ENCODE measurements at regions not wholly inside any gene's neighbourhood (a gene's known extent, or its start where the extent isn't known, plus 50 kb on each side); places are given as distances from the start of the nearest gene placed in this dataset.

GRCh38 chr2:22124003-22124402 lies 1000.2 kb downstream of the TDRD15 start:
- TF ChIP-seq TAF1 (IDR thresholded peaks at IDR 0.05; ENCODE audit: borderline replicate concordance, insufficient read depth, low read length) = no peak
- TF ChIP-seq REST (IDR thresholded peaks at IDR 0.05; ENCODE audit: insufficient read depth in 1 of 2, low read depth in 2 of 2, low read length in 2 of 2) = no peak
- TF ChIP-seq POLR2AphosphoS5 (IDR thresholded peaks at IDR 0.05; ENCODE audit: low read depth, low read length) = no peak

Measured in PFSK-1 (cell line).